B cell (primary cell): ENCODE measurements at regions not wholly inside any gene's neighbourhood (a gene's known extent, or its start where the extent isn't known, plus 50 kb on each side); places are given as distances from the start of the nearest gene placed in this dataset.

Experiments used
- CTCF ChIP-seq: fragments of 200-600 bp; IDR thresholded peaks from one replicate; pipeline ENCODE4 v1.8.0; 2022; ENCODE audit warnings: antibody characterized with exemption, mild to moderate bottlenecking
- EZH2 ChIP-seq: IDR thresholded peaks from 2 replicates; pipeline ENCODE4 v1.6.1; 2012; ENCODE audit warnings: borderline replicate concordance, low read depth, mild to moderate bottlenecking, moderate library complexity, low read length; ENCODE audit not compliant: insufficient read depth, poor library complexity, severe bottlenecking

GRCh38 chr3:21954709-21955108 is 203.7 kb upstream of the ZNF385D start:
- TF ChIP-seq CTCF = no peak
- TF ChIP-seq EZH2 = no peak
